OCI-LY3 (cell line): ENCODE measurements at regions not wholly inside any gene's neighbourhood (a gene's known extent, or its start where the extent isn't known, plus 50 kb on each side); places are given as distances from the start of the nearest gene placed in this dataset.

Source experiments
- H2AFZ ChIP-seq: fragments of 200-600, 300-600 bp; shearing (Covaris generic); 2 replicates; pipeline ENCODE4 v1.6.0; 2014; ENCODE audit warnings: antibody characterized with exemption, low read depth, low read length
- H3K27ac ChIP-seq: fragments of 200-600, 300-600 bp; sonication (generic); 2 replicates; pipeline ENCODE4 v1.5.1; 2014; ENCODE audit warnings: mild to moderate bottlenecking, low read length, moderate library complexity, mixed read lengths
- H3K27me3 ChIP-seq: fragments of 200-600, 300-600 bp; sonication (generic); 2 replicates; pipeline ENCODE4 v1.6.1; 2014; ENCODE audit warnings: low read depth, low read length, mixed read lengths
- H3K36me3 ChIP-seq: fragments of 200-600, 300-600 bp; sonication (generic); replicated peaks from 2 replicates; pipeline ENCODE3; 2014; ENCODE audit warnings: low read depth, low read length, mixed read lengths
- H3K4me1 ChIP-seq: fragments of 300-600, 200-600 bp; sonication (generic); 2 replicates; pipeline ENCODE4 v1.6.1; 2014; ENCODE audit warnings: low read length, mixed read lengths
- H3K4me2 ChIP-seq: fragments of 200-600, 300-600 bp; sonication (generic); 2 replicates; pipeline ENCODE4 v1.6.1; 2014; ENCODE audit warnings: low read length, mixed read lengths
- H3K4me3 ChIP-seq: fragments of 300-600, 200-600 bp; sonication (generic); 2 replicates; pipeline ENCODE4 v1.5.1; 2014; ENCODE audit warnings: antibody characterized with exemption, mild to moderate bottlenecking, low read length, moderate library complexity
- H3K79me2 ChIP-seq: fragments of 300-600, 200-600 bp; shearing (Covaris generic); 2 replicates; pipeline ENCODE4 v1.6.1; 2014; ENCODE audit warnings: mild to moderate bottlenecking, low read length, mixed read lengths
- H3K9ac ChIP-seq: fragments of 300-600, 200-600 bp; shearing (Covaris generic); 2 replicates; pipeline ENCODE4 v1.6.0; 2014; ENCODE audit warnings: mild to moderate bottlenecking, low read length, moderate library complexity
- H3K9me3 ChIP-seq: fragments of 200-600, 300-600 bp; shearing (Covaris generic); 2 replicates; pipeline ENCODE4 v1.6.1; 2014; ENCODE audit warnings: low read length, mixed read lengths; ENCODE audit not compliant: insufficient read depth
- H4K20me1 ChIP-seq: fragments of 200-600, 300-600 bp; sonication (generic); 2 replicates; pipeline ENCODE4 v1.6.1; 2016; ENCODE audit warnings: low read length, mixed read lengths; ENCODE audit not compliant: insufficient read depth
- CTCF ChIP-seq: fragments of 200-600, 300-600 bp; sonication (generic); IDR thresholded peaks from 2 replicates; pipeline ENCODE4 v1.5.1; 2014; ENCODE audit warnings: antibody characterized with exemption, low read length, low read depth
- EZH2phosphoT487 ChIP-seq: fragments of 200-600 bp; shearing (Covaris generic); IDR thresholded peaks from 2 replicates; pipeline ENCODE4 v1.6.1; 2018; ENCODE audit warnings: antibody characterized with exemption, mixed run types, low read depth

- no peaks in the 10 kb centered on the region for H3K4me1 ChIP-seq
- no peak overlapping the region for H3K4me3 ChIP-seq
- H4K20me1 ChIP-seq: no peaks in the 10 kb centered on the region
- H3K4me2 ChIP-seq: no peak overlapping the region
- no peak overlapping the region for H3K9ac ChIP-seq
- no peaks in the 10 kb centered on the region for H3K36me3 ChIP-seq
- no peak for TF ChIP-seq CTCF
- TF ChIP-seq EZH2phosphoT487: no peak
- no peaks in the 10 kb centered on the region for H3K27me3 ChIP-seq
- no peak overlapping the region for H2AFZ ChIP-seq
- H3K79me2 ChIP-seq: no peaks in the 10 kb centered on the region
- no peaks in the 10 kb centered on the region for H3K9me3 ChIP-seq
- no peak overlapping the region for H3K27ac ChIP-seq
Observed at GRCh38 chr2:168311261-168311910, 64.0 kb upstream of the STK39 start.

- Histone ChIP-seq H3K79me2 (no peaks in the 10 kb centered on the region), H3K4me2 (no peak overlapping the region), H3K27ac (no peak overlapping the region), H3K27me3 (no peaks in the 10 kb centered on the region), H2AFZ (no peak overlapping the region), H3K4me1 (no peaks in the 10 kb centered on the region), H3K9ac (no peak overlapping the region), H3K36me3 (no peaks in the 10 kb centered on the region), H4K20me1 (no peaks in the 10 kb centered on the region), H3K9me3 (no peaks in the 10 kb centered on the region), H3K4me3 (no peak overlapping the region)
- no peak for TF ChIP-seq CTCF
- no peak for TF ChIP-seq EZH2phosphoT487
Observed at GRCh38 chr2:168312036-168312822, 64.8 kb upstream of the STK39 start.

GRCh38 chr2:168314236-168314635 lies 66.8 kb upstream of the STK39 start:
- H3K9me3 ChIP-seq: no peaks in the 10 kb centered on the region
- H3K27ac ChIP-seq: no peak overlapping the region
- no peak overlapping the region for H2AFZ ChIP-seq
- no peaks in the 10 kb centered on the region for H3K27me3 ChIP-seq
- no peaks in the 10 kb centered on the region for H3K79me2 ChIP-seq
- H3K9ac ChIP-seq: no peak overlapping the region
- no peaks in the 10 kb centered on the region for H4K20me1 ChIP-seq
- no peaks in the 10 kb centered on the region for H3K36me3 ChIP-seq
- TF ChIP-seq EZH2phosphoT487 (no peak), CTCF (no peak)
- H3K4me3 ChIP-seq: no peak overlapping the region
- no peak overlapping the region for H3K4me2 ChIP-seq
- no peaks in the 10 kb centered on the region for H3K4me1 ChIP-seq

- H3K27ac ChIP-seq: no peak overlapping the region
- H3K27me3 ChIP-seq: no peaks in the 10 kb centered on the region
- no peak for TF ChIP-seq EZH2phosphoT487
- TF ChIP-seq CTCF: no peak
- no peaks in the 10 kb centered on the region for H4K20me1 ChIP-seq
- H3K9me3 ChIP-seq: no peaks in the 10 kb centered on the region
- H3K36me3 ChIP-seq: no peaks in the 10 kb centered on the region
- no peak overlapping the region for H2AFZ ChIP-seq
- H3K9ac ChIP-seq: no peak overlapping the region
- peaks cover 3% of the 10 kb centered on the region; the same call in 1 of the 2 replicates for H3K4me1 ChIP-seq
- no peak overlapping the region for H3K4me3 ChIP-seq
- no peak overlapping the region for H3K4me2 ChIP-seq
- no peaks in the 10 kb centered on the region for H3K79me2 ChIP-seq
Observed at GRCh38 chr2:168315331-168316072, 68.1 kb upstream of the STK39 start.
